Stomach (tissue), 4 donors: ENCODE measurements at regions not wholly inside any gene's neighbourhood (a gene's known extent, or its start where the extent isn't known, plus 50 kb on each side); places are given as distances from the start of the nearest gene placed in this dataset.

Experiments used
- CTCF ChIP-seq, 7 experiments: fragments of 450-650 bp in 4 of 7; fragments of 200-600 bp in 3 of 7; sonication (generic) in 3 of 7; IDR thresholded peaks; one replicate each; pipeline ENCODE4 v1.5.1; 2016 to 2019; ENCODE audit warnings: antibody characterized with exemption in 7 of 7, control low read depth in 2 of 7, mild to moderate bottlenecking in 1 of 7
- EP300 ChIP-seq: sonication (generic); formaldehyde crosslinking; IDR thresholded peaks from one replicate; pipeline ENCODE4 v1.6.1; 2017; ENCODE audit warnings: antibody characterized with exemption
- POLR2A ChIP-seq, 4 donors: fragments of 450-650 bp; IDR thresholded peaks; one replicate each; pipeline ENCODE4 v1.6.1; 2016; ENCODE audit warnings: antibody characterized with exemption in 4 of 4, control low read depth in 2 of 4, mild to moderate bottlenecking in 1 of 4, moderate library complexity in 1 of 4

GRCh38 chr5:91219091-91219802, 163.9 kb downstream of the ARRDC3 start:
- TF ChIP-seq CTCF (IDR thresholded peaks at IDR 0.05) (no peak), POLR2A (IDR thresholded peaks at IDR 0.05) (no peak), EP300 (no peak)
